HG03342 (cell line): ENCODE measurements at regions not wholly inside any gene's neighbourhood (a gene's known extent, or its start where the extent isn't known, plus 50 kb on each side); places are given as distances from the start of the nearest gene placed in this dataset.
A peak's percentile ranks its signal among the peaks of the same experiment; 100 is the strongest.
"Not testable (repeated sequence)": the region's sequence is repeated elsewhere in the genome, so short reads cannot be mapped to it uniquely, and the experiment has no call there.

ENCODE experiments used
- ATAC-seq: cut with Tn5 transposase; IDR thresholded peaks from one replicate; pipeline ENCODE4 v1.9.1; 2021; ENCODE audit warnings: mild to moderate bottlenecking, moderate library complexity; ENCODE audit not compliant: unreplicated experiment

DNA sequence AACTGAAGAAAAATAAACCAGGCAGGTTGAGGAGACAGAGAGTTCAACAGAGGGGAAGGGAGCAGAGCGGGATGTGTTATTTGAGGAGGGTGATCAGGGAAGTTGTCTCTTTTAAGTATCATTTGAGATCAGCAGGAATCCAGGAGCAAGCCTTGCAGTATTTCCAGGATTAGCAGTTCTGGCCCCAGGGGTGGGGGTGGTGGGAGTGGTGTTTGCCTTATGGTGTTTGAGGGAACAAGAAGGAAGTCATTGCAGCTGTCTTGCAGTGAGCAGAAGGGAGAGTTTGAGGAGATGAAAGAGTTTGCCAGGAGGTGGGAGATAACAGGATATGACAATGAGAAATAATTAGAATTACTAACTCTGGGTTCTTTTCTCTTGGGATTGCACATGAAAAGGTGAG, 418.6 kb downstream of the NELL2 start:
- ATAC-seq = no peak

- not testable (repeated sequence) for ATAC-seq
Measured at GRCh38 chr12:44454959-44455358, 421.2 kb downstream of the NELL2 start.

GRCh38 chr12:44446181-44446580, 429.9 kb downstream of the NELL2 start:
- ATAC-seq = no peak

- peak; percentile 55 for ATAC-seq
Measured at GRCh38 chr12:44441155-44441554, 435.0 kb downstream of the NELL2 start.
